Upper lobe of left lung (tissue), 4 donors: ENCODE measurements at regions not wholly inside any gene's neighbourhood (a gene's known extent, or its start where the extent isn't known, plus 50 kb on each side); places are given as distances from the start of the nearest gene placed in this dataset.

Source experiments
- POLR2A ChIP-seq, 4 donors: fragments of 450-650 bp; IDR thresholded peaks; one replicate each; pipeline ENCODE4 v1.5.1; 2016 to 2017; ENCODE audit warnings: antibody characterized with exemption in 4 of 4, mild to moderate bottlenecking in 2 of 4
- TF ChIP-seq, protein P1 (sequence below), 6 experiments: fragments of 450-650 bp in 4 of 6; fragments of 200-600 bp in 2 of 6; sonication (generic) in 2 of 6; IDR thresholded peaks; one replicate each; pipeline ENCODE4 v1.5.1; 2016 to 2019; ENCODE audit warnings: antibody characterized with exemption in 6 of 6

DNA sequence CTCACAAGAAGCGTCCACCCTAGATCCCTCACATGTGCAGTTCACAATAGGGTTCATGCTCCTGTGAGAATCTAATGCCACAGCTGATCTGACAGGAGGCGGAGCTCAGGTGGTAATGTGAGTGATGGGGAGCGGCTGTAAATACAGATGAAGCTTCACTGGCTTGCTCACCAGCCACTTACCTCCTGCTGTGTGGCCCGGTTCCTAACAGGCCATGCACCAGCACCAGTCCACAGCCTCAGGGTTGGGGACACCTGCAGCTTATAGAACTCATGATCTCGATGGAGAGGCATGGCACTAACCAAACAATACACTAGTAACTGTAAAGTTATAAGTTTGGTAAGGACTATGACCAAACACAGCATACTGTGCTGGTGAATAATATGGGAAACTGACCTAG lies 368.0 kb upstream of the CDH5 start:
- TF ChIP-seq, protein P1, sequence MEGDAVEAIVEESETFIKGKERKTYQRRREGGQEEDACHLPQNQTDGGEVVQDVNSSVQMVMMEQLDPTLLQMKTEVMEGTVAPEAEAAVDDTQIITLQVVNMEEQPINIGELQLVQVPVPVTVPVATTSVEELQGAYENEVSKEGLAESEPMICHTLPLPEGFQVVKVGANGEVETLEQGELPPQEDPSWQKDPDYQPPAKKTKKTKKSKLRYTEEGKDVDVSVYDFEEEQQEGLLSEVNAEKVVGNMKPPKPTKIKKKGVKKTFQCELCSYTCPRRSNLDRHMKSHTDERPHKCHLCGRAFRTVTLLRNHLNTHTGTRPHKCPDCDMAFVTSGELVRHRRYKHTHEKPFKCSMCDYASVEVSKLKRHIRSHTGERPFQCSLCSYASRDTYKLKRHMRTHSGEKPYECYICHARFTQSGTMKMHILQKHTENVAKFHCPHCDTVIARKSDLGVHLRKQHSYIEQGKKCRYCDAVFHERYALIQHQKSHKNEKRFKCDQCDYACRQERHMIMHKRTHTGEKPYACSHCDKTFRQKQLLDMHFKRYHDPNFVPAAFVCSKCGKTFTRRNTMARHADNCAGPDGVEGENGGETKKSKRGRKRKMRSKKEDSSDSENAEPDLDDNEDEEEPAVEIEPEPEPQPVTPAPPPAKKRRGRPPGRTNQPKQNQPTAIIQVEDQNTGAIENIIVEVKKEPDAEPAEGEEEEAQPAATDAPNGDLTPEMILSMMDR (IDR thresholded peaks at IDR 0.05): no peak
- TF ChIP-seq POLR2A (IDR thresholded peaks at IDR 0.05): no peak
